ENCODE measurements at regions not wholly inside any gene's neighbourhood (a gene's known extent, or its start where the extent isn't known, plus 50 kb on each side); places are given as distances from the start of the nearest gene placed in this dataset.

DNA sequence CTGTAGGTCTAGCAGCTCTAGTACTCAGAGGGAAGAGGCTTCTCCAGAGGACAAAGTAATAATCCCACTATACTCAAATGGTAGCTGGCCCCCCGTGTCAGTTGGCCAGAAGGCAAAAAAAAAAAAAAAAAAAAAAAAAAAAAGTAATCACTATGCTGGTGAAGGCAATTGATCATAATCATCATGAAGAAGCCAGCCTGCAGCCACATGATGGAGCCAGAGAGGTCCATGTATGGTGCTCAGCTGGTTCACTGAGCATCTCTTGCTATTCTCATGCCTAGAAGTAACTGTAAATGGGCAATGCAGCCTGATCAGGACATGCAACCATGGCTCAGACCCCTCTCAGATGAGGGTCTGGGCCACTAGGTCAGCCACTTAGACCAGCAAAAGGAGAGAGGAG lies 378.8 kb downstream of the MED13L start:
- Histone ChIP-seq H3K27ac (no peak overlapping the region), H3K4me3 (no peak overlapping the region), H3K36me3 (no peaks in the 10 kb centered on the region), H3K9me3 (no peaks in the 10 kb centered on the region), H3K27me3 (no peaks in the 10 kb centered on the region), H3K4me1 (no peaks in the 10 kb centered on the region)
- no peak for DNase-seq
- peak in 1 of 6 experiments; percentile 4 for TF ChIP-seq CTCF (IDR thresholded peaks at IDR 0.05)
- no peak for TF ChIP-seq POLR2A (IDR thresholded peaks at IDR 0.05)

DNA sequence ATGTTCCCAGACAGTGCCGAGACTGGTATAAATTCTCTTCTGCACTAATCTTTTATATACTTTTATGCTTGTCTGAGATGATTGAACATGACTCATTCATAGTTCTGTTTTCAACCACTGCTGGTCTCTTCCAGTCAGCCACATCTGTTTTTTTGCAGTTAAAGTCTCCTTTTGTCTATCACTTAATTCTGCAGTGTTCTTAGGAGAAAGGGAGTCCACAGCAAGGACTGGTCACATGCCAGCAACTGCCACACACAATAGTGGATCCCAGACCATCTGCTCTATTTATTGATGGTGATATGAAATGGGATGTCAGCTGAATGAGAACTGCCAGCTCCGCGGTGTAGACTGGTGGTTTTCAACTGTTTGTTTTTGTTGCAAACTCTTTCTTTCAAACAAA lies 379.8 kb downstream of the MED13L start:
- Histone ChIP-seq H3K36me3 (no peaks in the 10 kb centered on the region), H3K4me1 (no peaks in the 10 kb centered on the region), H3K27ac (no peak overlapping the region), H3K27me3 (no peaks in the 10 kb centered on the region), H3K9me3 (no peaks in the 10 kb centered on the region), H3K4me3 (no peak overlapping the region)
- TF ChIP-seq CTCF (IDR thresholded peaks at IDR 0.05) (no peak), POLR2A (IDR thresholded peaks at IDR 0.05) (no peak)
- DNase-seq = no peak

DNA sequence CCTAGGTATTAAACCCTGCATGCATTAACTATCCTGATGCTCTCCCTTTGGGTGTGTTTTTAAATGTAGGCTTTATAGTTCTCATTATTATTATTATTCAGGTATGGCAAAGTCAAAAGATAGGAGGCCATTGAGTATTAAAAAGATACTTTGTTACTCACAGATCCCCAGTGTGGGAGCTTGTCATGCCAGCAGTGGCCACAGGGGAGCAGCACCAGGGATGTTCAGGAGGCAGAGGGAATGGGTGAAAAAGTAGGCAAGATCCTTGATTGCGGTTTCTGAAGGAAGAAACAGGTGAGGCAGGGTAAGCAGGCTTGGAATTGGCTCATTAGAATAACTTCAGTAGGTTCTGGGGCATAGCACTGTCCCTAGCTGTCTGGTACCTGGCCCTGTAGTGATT lies 382.2 kb downstream of the MED13L start:
- no peak for DNase-seq
- Histone ChIP-seq H3K27me3 (no peaks in the 10 kb centered on the region), H3K36me3 (no peaks in the 10 kb centered on the region), H3K4me1 (no peaks in the 10 kb centered on the region), H3K9me3 (no peaks in the 10 kb centered on the region), H3K4me3 (no peak overlapping the region), H3K27ac (no peak overlapping the region)
- TF ChIP-seq POLR2A (IDR thresholded peaks at IDR 0.05) (no peak), CTCF (IDR thresholded peaks at IDR 0.05) (peak in 2 of 6 experiments; percentile 16 to 31)

- Histone ChIP-seq H3K4me1 (no peaks in the 10 kb centered on the region), H3K4me3 (no peak overlapping the region), H3K27me3 (no peaks in the 10 kb centered on the region), H3K36me3 (no peaks in the 10 kb centered on the region), H3K9me3 (no peaks in the 10 kb centered on the region), H3K27ac (no peak overlapping the region)
- DNase-seq = no peak
- TF ChIP-seq POLR2A (IDR thresholded peaks at IDR 0.05) = no peak
- TF ChIP-seq CTCF (IDR thresholded peaks at IDR 0.05) = no peak
Measured at GRCh38 chr12:115891556-115892164, 385.8 kb downstream of the MED13L start.

DNA sequence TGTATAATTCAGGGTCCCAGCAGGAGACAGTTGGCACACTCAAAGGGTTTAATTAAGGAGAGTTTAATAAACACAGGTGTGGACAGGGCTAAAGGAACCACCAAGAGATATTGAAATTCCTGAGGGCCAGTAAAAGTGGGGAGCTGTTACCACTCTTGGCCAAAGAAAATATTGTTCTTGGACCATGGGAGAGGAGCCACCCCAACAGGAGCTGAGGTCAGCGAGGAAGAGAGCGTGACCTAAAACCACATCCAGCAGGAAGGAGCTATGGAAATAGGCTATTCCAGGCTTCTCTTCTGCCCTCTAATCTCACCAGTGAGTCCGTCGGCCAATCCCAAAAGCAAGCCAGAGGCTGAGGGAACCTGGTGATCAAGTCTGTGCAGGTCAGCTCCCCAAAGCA lies 390.8 kb downstream of the MED13L start:
- no peaks in the 10 kb centered on the region for H3K36me3 ChIP-seq
- H3K27ac ChIP-seq = no peak overlapping the region
- TF ChIP-seq CTCF (IDR thresholded peaks at IDR 0.05) (no peak), POLR2A (IDR thresholded peaks at IDR 0.05) (no peak)
- no peaks in the 10 kb centered on the region for H3K27me3 ChIP-seq
- no peaks in the 10 kb centered on the region for H3K9me3 ChIP-seq
- H3K4me1 ChIP-seq = no peaks in the 10 kb centered on the region
- H3K4me3 ChIP-seq = no peak overlapping the region
- DNase-seq = no peak

Measured in Peyer's patch (tissue), 4 donors.